Neural cell (in vitro differentiated cells): ENCODE measurements at regions not wholly inside any gene's neighbourhood (a gene's known extent, or its start where the extent isn't known, plus 50 kb on each side); places are given as distances from the start of the nearest gene placed in this dataset.

Experiments
- H2AFZ ChIP-seq: fragments of 200-600, 300-800 bp; sonication (generic), shearing (Covaris generic); 2 replicates; pipeline ENCODE4 v1.6.0; 2014; ENCODE audit warnings: low read depth, mild to moderate bottlenecking, antibody characterized with exemption, low read length, moderate library complexity
- H3F3A ChIP-seq: fragments of 200-600 bp; shearing (Covaris generic); 2 replicates; pipeline ENCODE4 v1.6.1; 2016; ENCODE audit warnings: mild to moderate bottlenecking, moderate library complexity, mixed read lengths, antibody characterized with exemption, low read length; ENCODE audit not compliant: insufficient read depth, poor library complexity, severe bottlenecking
- H3K27ac ChIP-seq: fragments of 200-600, 300-800 bp; sonication (generic), shearing (Covaris generic); 2 replicates; pipeline ENCODE4 v1.5.1; 2014; ENCODE audit warnings: mild to moderate bottlenecking, low read length, moderate library complexity
- H3K27me3 ChIP-seq: fragments of 300-800, 200-600 bp; sonication (generic), shearing (Covaris generic); 2 replicates; pipeline ENCODE4 v1.6.0; 2014; ENCODE audit warnings: mild to moderate bottlenecking, low read depth, low read length, moderate library complexity; ENCODE audit not compliant: insufficient read depth
- H3K36me3 ChIP-seq: fragments of 300-800, 200-600 bp; sonication (generic), shearing (Covaris generic); 2 replicates; pipeline ENCODE4 v1.5.1; 2014; ENCODE audit warnings: mild to moderate bottlenecking, antibody characterized with exemption, low read length, moderate library complexity; ENCODE audit not compliant: insufficient read depth
- H3K4me2 ChIP-seq: fragments of 300-800, 200-600 bp; sonication (generic), shearing (Covaris generic); 2 replicates; pipeline ENCODE4 v1.6.0; 2014; ENCODE audit warnings: mild to moderate bottlenecking, low read length
- H3K4me3 ChIP-seq: fragments of 300-800, 200-600 bp; sonication (generic), shearing (Covaris generic); 2 replicates; pipeline ENCODE4 v1.5.1; 2014; ENCODE audit warnings: mild to moderate bottlenecking, low read length, moderate library complexity
- H3K79me2 ChIP-seq: fragments of 200-600 bp; shearing (Covaris generic); replicated peaks from 2 replicates; pipeline ENCODE4 v1.6.0; 2014; ENCODE audit warnings: mild to moderate bottlenecking, low read length, moderate library complexity; ENCODE audit not compliant: insufficient read depth
- H3K9ac ChIP-seq: fragments of 300-800, 200-600 bp; sonication (generic), shearing (Covaris generic); 2 replicates; pipeline ENCODE4 v1.6.1; 2016; ENCODE audit warnings: mild to moderate bottlenecking, low read length, mixed read lengths
- H3K9me2 ChIP-seq: fragments of 200-600 bp; shearing (Covaris generic); 2 replicates; pipeline ENCODE4 v1.6.1; 2016; ENCODE audit warnings: mild to moderate bottlenecking, low read length, mixed read lengths; ENCODE audit not compliant: insufficient read depth
- H3K9me3 ChIP-seq: fragments of 200-600, 300-800 bp; sonication (generic), shearing (Covaris generic); 2 replicates; pipeline ENCODE4 v1.6.1; 2016; ENCODE audit warnings: mild to moderate bottlenecking, mixed run types, low read length, moderate library complexity, mixed read lengths
- H4K20me1 ChIP-seq: fragments of 200-600 bp; shearing (Covaris generic); 2 replicates; pipeline ENCODE4 v1.6.1; 2016; ENCODE audit warnings: mild to moderate bottlenecking, mixed run types; ENCODE audit not compliant: insufficient read depth
- CTCF ChIP-seq: fragments of 450-650 bp; IDR thresholded peaks from 2 replicates; pipeline ENCODE4 v1.5.1; 2014; ENCODE audit warnings: antibody characterized with exemption, mild to moderate bottlenecking, moderate library complexity; ENCODE audit not compliant: poor library complexity, severe bottlenecking
- EP300 ChIP-seq: fragments of 450-650 bp; conservative IDR thresholded peaks from 2 replicates; pipeline ENCODE4 v1.6.1; 2014; ENCODE audit warnings: antibody characterized with exemption, mild to moderate bottlenecking, moderate library complexity; ENCODE audit not compliant: poor library complexity, severe bottlenecking
- EZH2 ChIP-seq: fragments of 200-600, 300-800 bp; shearing (Covaris generic), sonication (generic); IDR thresholded peaks from 2 replicates; pipeline ENCODE4 v1.6.1; 2014; ENCODE audit warnings: antibody characterized with exemption, low read length, borderline replicate concordance, mild to moderate bottlenecking; ENCODE audit not compliant: insufficient read depth, poor library complexity, severe bottlenecking
- MXI1 ChIP-seq: fragments of 450-650 bp; conservative IDR thresholded peaks from 2 replicates; pipeline ENCODE4 v1.6.1; 2014; ENCODE audit warnings: antibody characterized with exemption, mild to moderate bottlenecking; ENCODE audit not compliant: poor library complexity, severe bottlenecking
- POLR2AphosphoS5 ChIP-seq: IDR thresholded peaks from 2 replicates; pipeline ENCODE4 v1.6.1; 2012
- RAD21 ChIP-seq: fragments of 450-650 bp; conservative IDR thresholded peaks from 2 replicates; pipeline ENCODE4 v1.6.1; 2014; ENCODE audit warnings: antibody characterized with exemption, mild to moderate bottlenecking, moderate library complexity
- SMC3 ChIP-seq: fragments of 450-650 bp; conservative IDR thresholded peaks from 2 replicates; pipeline ENCODE4 v1.6.1; 2014; ENCODE audit warnings: antibody characterized with exemption, mild to moderate bottlenecking, moderate library complexity; ENCODE audit not compliant: poor library complexity
- TAF1 ChIP-seq: IDR thresholded peaks from 2 replicates; pipeline ENCODE4 v1.6.1; 2012; ENCODE audit warnings: low read depth
- TF ChIP-seq, protein P1 (sequence below): IDR thresholded peaks from 2 replicates; pipeline ENCODE4 v1.6.1; 2012; ENCODE audit warnings: borderline replicate concordance

GRCh38 chr5:107786424-107786823 is 115.7 kb upstream of the EFNA5 start:
- Histone ChIP-seq H3K36me3 (no peaks in the 10 kb centered on the region), H3K27me3 (no peaks in the 10 kb centered on the region), H3K9me3 (peaks cover 3% of the 10 kb centered on the region), H3K4me3 (no peak overlapping the region), H3K9me2 (no peaks in the 10 kb centered on the region), H4K20me1 (no peaks in the 10 kb centered on the region), H3K4me2 (no peak overlapping the region), H2AFZ (no peak overlapping the region), H3K27ac (no peak overlapping the region), H3K79me2 (no peaks in the 10 kb centered on the region), H3K9ac (no peak overlapping the region), H3F3A (no peaks in the 10 kb centered on the region)
- no peak for TF ChIP-seq EP300
- TF ChIP-seq CTCF = no peak
- no peak for TF ChIP-seq POLR2AphosphoS5
- no peak for TF ChIP-seq SMC3
- TF ChIP-seq TAF1 = no peak
- no peak for TF ChIP-seq MXI1
- no peak for TF ChIP-seq EZH2
- TF ChIP-seq RAD21 = no peak
- TF ChIP-seq, protein P1, sequence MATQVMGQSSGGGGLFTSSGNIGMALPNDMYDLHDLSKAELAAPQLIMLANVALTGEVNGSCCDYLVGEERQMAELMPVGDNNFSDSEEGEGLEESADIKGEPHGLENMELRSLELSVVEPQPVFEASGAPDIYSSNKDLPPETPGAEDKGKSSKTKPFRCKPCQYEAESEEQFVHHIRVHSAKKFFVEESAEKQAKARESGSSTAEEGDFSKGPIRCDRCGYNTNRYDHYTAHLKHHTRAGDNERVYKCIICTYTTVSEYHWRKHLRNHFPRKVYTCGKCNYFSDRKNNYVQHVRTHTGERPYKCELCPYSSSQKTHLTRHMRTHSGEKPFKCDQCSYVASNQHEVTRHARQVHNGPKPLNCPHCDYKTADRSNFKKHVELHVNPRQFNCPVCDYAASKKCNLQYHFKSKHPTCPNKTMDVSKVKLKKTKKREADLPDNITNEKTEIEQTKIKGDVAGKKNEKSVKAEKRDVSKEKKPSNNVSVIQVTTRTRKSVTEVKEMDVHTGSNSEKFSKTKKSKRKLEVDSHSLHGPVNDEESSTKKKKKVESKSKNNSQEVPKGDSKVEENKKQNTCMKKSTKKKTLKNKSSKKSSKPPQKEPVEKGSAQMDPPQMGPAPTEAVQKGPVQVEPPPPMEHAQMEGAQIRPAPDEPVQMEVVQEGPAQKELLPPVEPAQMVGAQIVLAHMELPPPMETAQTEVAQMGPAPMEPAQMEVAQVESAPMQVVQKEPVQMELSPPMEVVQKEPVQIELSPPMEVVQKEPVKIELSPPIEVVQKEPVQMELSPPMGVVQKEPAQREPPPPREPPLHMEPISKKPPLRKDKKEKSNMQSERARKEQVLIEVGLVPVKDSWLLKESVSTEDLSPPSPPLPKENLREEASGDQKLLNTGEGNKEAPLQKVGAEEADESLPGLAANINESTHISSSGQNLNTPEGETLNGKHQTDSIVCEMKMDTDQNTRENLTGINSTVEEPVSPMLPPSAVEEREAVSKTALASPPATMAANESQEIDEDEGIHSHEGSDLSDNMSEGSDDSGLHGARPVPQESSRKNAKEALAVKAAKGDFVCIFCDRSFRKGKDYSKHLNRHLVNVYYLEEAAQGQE = no peak

GRCh38 chr5:107783551-107783950 is 112.8 kb upstream of the EFNA5 start:
- no peaks in the 10 kb centered on the region for H3K36me3 ChIP-seq
- peaks cover 10% of the 10 kb centered on the region for H3K9me3 ChIP-seq
- no peaks in the 10 kb centered on the region for H3K79me2 ChIP-seq
- no peak overlapping the region for H2AFZ ChIP-seq
- H3K9me2 ChIP-seq = no peaks in the 10 kb centered on the region
- no peaks in the 10 kb centered on the region for H3F3A ChIP-seq
- no peak overlapping the region for H3K4me3 ChIP-seq
- no peaks in the 10 kb centered on the region for H4K20me1 ChIP-seq
- TF ChIP-seq SMC3 = no peak
- TF ChIP-seq EZH2 = no peak
- no peak for TF ChIP-seq TAF1
- H3K4me2 ChIP-seq = no peak overlapping the region
- no peak overlapping the region for H3K27ac ChIP-seq
- H3K9ac ChIP-seq = no peak overlapping the region
- H3K27me3 ChIP-seq = no peaks in the 10 kb centered on the region
